Choroid plexus epithelial cell (primary cell): ENCODE measurements at regions not wholly inside any gene's neighbourhood (a gene's known extent, or its start where the extent isn't known, plus 50 kb on each side); places are given as distances from the start of the nearest gene placed in this dataset.

Source experiments
- DNase-seq: peaks from one replicate; pipeline ENCODE4 v3.0.0-alpha.2; 2010; ENCODE audit warnings: low read depth
- H3K4me3 ChIP-seq: 2 replicates; pipeline ENCODE4 v1.5.1; 2011; ENCODE audit warnings: low read depth, mild to moderate bottlenecking, control low read depth, low read length, moderate library complexity
- CTCF ChIP-seq: conservative IDR thresholded peaks from 2 replicates; pipeline ENCODE4 v1.5.1; 2011; ENCODE audit warnings: low read depth, mild to moderate bottlenecking, control low read depth, inconsistent platforms, low read length, moderate library complexity

- no peak overlapping the region for H3K4me3 ChIP-seq
- no peak for DNase-seq
- TF ChIP-seq CTCF: no peak
Observed at GRCh38 chr2:120565929-120566328, 169.7 kb upstream of the GLI2 start.

- DNase-seq: peak; percentile 97
Observed at GRCh38 chr2:120566331-120567035, 169.2 kb upstream of the GLI2 start.

GRCh38 chr2:120567128-120567527 is 168.5 kb upstream of the GLI2 start:
- TF ChIP-seq CTCF: no peak
- DNase-seq: no peak
- H3K4me3 ChIP-seq: no peak overlapping the region

More at GRCh38 chr2:120566331-120567035, 169.2 kb upstream of the GLI2 start:
- H3K4me3 ChIP-seq: no peak overlapping the region
- TF ChIP-seq CTCF: no peak

GRCh38 chr2:120568089-120568974 is 167.3 kb upstream of the GLI2 start:
- no peak overlapping the region for H3K4me3 ChIP-seq
- no peak for TF ChIP-seq CTCF
- DNase-seq: peak; percentile 51

GRCh38 chr2:120568975-120569268 is 166.7 kb upstream of the GLI2 start:
- H3K4me3 ChIP-seq: no peak overlapping the region
- DNase-seq: peak; percentile 74
- no peak for TF ChIP-seq CTCF

GRCh38 chr2:120570001-120570400 is 165.7 kb upstream of the GLI2 start:
- no peak for TF ChIP-seq CTCF
- DNase-seq: no peak
- no peak overlapping the region for H3K4me3 ChIP-seq
